ENCODE measurements at regions not wholly inside any gene's neighbourhood (a gene's known extent, or its start where the extent isn't known, plus 50 kb on each side); places are given as distances from the start of the nearest gene placed in this dataset.

GRCh38 chr2:239882331-239882732 lies 142.8 kb downstream of the NDUFA10 start:
- Histone ChIP-seq H2AFZ (ENCODE audit: low read depth, low read length) (no peak overlapping the region), H3K4me3 (no peak overlapping the region), H3K79me2 (ENCODE audit: control insufficient read depth, insufficient read depth, low read length) (no peaks in the 10 kb centered on the region), H4K20me1 (replicated peaks; ENCODE audit: control insufficient read depth, insufficient read depth, low read length) (no peaks in the 10 kb centered on the region), H3K36me3 (ENCODE audit: control insufficient read depth, insufficient read depth, low read length) (no peaks in the 10 kb centered on the region), H3K27ac (ENCODE audit: extremely low read depth, low read depth, low read length) (no peak overlapping the region), H3K9ac (ENCODE audit: insufficient read depth in 1 of 2, low read depth in 2 of 2, low read length in 2 of 2) (no peak overlapping the region), H3K27me3 (ENCODE audit: control insufficient read depth in 2 of 2, insufficient read depth in 2 of 2, low read length in 2 of 2) (no peaks in the 10 kb centered on the region), H3K9me3 (replicated peaks; ENCODE audit: control insufficient read depth, insufficient read depth, low read depth, low read length) (peaks cover 3% of the 10 kb centered on the region; the same call in 1 of the 2 replicates), H3K4me1 (replicated peaks in 1 of 2; ENCODE audit: control insufficient read depth in 2 of 2, insufficient read depth in 2 of 2, low read length in 2 of 2) (no peaks in the 10 kb centered on the region), H3K9me1 (ENCODE audit: control insufficient read depth, insufficient read depth, low read length) (no peaks in the 10 kb centered on the region), H3K4me2 (ENCODE audit: insufficient read depth, low read length) (no peak overlapping the region)
- ChIA-PET CTCF (ENCODE audit: low intra/inter-chr PET ratio) (no interaction called here), POLR2A (no interaction called here)
- intact Hi-C loops (cut with micrococcal nuclease) (no loop called here), in situ Hi-C loops (cut with MboI) (no loop called here)
- TF ChIP-seq, protein P1, sequence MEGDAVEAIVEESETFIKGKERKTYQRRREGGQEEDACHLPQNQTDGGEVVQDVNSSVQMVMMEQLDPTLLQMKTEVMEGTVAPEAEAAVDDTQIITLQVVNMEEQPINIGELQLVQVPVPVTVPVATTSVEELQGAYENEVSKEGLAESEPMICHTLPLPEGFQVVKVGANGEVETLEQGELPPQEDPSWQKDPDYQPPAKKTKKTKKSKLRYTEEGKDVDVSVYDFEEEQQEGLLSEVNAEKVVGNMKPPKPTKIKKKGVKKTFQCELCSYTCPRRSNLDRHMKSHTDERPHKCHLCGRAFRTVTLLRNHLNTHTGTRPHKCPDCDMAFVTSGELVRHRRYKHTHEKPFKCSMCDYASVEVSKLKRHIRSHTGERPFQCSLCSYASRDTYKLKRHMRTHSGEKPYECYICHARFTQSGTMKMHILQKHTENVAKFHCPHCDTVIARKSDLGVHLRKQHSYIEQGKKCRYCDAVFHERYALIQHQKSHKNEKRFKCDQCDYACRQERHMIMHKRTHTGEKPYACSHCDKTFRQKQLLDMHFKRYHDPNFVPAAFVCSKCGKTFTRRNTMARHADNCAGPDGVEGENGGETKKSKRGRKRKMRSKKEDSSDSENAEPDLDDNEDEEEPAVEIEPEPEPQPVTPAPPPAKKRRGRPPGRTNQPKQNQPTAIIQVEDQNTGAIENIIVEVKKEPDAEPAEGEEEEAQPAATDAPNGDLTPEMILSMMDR (IDR thresholded peaks at IDR 0.05 in 2 of 3, conservative IDR thresholded peaks at IDR 0.05 in 1 of 3; ENCODE audit: insufficient read depth in 2 of 3, low read depth in 1 of 3, low read length in 3 of 3): peak; percentile 36 to 45 (median 42); a peak in 4 of 6 replicates
- TF ChIP-seq, protein P2, sequence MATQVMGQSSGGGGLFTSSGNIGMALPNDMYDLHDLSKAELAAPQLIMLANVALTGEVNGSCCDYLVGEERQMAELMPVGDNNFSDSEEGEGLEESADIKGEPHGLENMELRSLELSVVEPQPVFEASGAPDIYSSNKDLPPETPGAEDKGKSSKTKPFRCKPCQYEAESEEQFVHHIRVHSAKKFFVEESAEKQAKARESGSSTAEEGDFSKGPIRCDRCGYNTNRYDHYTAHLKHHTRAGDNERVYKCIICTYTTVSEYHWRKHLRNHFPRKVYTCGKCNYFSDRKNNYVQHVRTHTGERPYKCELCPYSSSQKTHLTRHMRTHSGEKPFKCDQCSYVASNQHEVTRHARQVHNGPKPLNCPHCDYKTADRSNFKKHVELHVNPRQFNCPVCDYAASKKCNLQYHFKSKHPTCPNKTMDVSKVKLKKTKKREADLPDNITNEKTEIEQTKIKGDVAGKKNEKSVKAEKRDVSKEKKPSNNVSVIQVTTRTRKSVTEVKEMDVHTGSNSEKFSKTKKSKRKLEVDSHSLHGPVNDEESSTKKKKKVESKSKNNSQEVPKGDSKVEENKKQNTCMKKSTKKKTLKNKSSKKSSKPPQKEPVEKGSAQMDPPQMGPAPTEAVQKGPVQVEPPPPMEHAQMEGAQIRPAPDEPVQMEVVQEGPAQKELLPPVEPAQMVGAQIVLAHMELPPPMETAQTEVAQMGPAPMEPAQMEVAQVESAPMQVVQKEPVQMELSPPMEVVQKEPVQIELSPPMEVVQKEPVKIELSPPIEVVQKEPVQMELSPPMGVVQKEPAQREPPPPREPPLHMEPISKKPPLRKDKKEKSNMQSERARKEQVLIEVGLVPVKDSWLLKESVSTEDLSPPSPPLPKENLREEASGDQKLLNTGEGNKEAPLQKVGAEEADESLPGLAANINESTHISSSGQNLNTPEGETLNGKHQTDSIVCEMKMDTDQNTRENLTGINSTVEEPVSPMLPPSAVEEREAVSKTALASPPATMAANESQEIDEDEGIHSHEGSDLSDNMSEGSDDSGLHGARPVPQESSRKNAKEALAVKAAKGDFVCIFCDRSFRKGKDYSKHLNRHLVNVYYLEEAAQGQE (IDR thresholded peaks at IDR 0.05; ENCODE audit: borderline replicate concordance): peak; percentile 26; the same call in 1 of the 2 replicates
- TF ChIP-seq, protein P2 (CRISPR knock-in tag; IDR thresholded peaks at IDR 0.05; ENCODE audit: low read depth): no peak
- no peak for TF ChIP-seq ZNF197 (CRISPR knock-in tag; IDR thresholded peaks at IDR 0.05; ENCODE audit: low read depth)
- no peak for TF ChIP-seq TRIM24 (IDR thresholded peaks at IDR 0.05)
- TF ChIP-seq RAD21 (CRISPR knock-in tag; conservative IDR thresholded peaks at IDR 0.05 in 1 of 2, IDR thresholded peaks at IDR 0.05 in 1 of 2): peak in 1 of 2 experiments; percentile 34; a peak in 2 of 4 replicates
- TF ChIP-seq SMC3 (conservative IDR thresholded peaks at IDR 0.05; ENCODE audit: insufficient read depth, low read depth, low read length): peak; percentile 41
- BruUV-seq (replicated peaks): no TSS peak
- peak; percentile 14 to 25 (median 18) for DNase-seq (ENCODE audit: extremely low read depth in 1 of 4, low spot score in 3 of 4)
- peak; percentile 78 for FAIRE-seq
- 50% methylated on average over 2 of the region's 5 CpGs for WGBS (ENCODE audit: insufficient coverage, low coverage, missing lambda C conversion rate)
- ATAC-seq: peak; percentile 68; the same call in 2 of the 3 replicates
